ENCODE measurements at regions not wholly inside any gene's neighbourhood (a gene's known extent, or its start where the extent isn't known, plus 50 kb on each side); places are given as distances from the start of the nearest gene placed in this dataset.

DNA sequence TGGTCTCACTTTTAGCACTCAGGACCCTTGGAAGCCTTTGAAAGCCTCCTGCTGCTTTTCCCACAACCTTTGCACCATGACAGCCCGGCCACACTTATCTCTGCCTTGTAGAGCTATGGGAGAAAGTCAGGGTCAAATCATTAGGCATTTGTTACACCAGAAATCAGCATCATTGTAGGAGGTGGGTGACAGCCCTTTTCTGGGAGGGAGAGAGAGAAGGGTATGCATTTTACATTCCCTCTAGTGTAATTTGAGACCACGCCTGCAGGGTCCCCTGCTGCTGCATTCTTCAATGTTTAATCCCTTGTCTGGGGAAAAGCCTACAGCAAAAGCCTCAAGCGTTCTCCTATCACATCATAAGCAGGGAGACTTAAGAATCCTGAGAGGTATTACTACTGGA lies 766.8 kb upstream of the FAM98A start:
- DNase-seq, result no peak

DNA sequence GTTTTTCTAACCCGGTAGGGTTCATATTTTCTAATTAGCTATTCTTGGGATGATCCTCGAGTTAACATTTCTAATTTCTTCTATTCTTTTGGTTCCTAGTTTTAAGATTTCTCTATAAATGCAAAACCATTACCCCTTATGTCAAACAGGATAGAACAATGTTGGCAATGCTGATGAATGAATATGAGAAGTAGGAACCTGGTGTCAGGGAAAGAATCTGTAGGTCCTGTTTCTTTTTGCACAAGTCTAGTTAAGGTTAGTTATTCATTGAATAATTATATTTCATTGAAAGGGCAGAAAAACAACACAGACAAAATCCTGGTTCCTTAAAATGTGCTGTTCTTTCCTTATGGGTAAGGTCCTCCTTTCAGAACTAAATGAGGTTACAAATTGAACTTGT lies 766.4 kb upstream of the FAM98A start:
- DNase-seq, result no peak

DNA sequence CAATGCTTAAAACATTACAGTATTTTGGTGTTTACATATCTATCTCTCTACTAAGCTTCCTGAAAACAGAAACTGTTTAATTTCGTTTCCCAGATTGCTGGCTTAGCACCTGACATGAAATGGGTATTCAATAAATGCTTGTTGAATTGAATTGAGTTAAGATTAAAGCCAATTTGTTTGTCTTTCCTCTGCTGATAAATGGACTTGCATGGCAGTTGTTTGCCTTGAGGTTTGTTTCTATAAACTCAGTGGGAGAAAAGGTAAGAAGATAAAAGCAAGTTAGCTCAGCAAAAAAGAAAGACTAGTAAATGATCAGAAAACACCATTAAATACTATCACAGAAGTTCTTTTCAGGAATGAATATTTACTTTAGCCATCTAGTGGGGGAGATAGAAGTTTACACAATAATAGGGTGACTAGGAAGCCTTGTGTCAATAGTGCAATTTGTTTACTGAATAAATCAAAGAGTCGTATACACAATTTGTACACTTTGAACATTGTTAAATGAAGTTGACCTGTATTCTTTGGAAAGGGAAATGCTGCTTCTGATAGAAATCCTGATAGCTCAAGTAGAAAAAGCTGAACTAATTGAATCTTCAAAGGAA lies 754.5 kb upstream of the FAM98A start:
- DNase-seq, result no peak

DNA sequence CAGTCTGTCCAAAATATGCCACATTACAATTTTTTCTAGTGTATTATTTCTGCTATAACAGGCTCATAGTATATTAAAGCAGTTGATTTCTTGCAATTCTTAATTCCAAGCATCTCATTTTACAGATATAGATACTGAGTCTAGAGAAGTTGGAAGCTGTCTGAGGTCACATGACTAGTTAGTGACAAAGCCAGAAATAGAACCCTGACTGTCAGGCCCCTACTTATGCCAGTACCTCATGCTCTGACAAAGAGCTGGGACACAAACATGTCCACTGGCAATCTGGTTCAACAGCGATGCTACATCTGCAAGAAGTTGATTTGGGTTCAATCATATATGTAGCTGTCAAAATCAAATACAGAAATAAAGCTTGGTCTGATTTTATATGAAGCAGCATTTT lies 750.4 kb upstream of the FAM98A start:
- no peak for DNase-seq

DNA sequence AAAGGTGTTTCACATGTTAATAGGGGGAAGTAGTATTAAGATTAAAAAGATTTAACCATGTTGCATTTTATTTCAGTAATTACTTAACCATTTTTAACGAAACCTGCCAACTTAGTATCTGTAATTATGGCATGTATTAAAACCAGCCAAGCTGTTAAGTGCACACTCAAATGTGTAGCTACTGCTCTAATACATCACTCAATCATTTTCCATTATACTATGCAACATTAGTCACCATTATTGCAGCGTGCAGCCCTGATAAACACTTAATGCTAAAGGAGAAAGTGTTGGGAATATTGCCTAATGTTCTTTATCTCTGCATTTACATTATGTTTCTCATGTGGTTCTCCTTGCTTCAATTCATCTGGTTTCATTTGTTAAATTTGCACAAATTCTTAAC lies 745.9 kb upstream of the FAM98A start:
- DNase-seq, result no peak

DNA sequence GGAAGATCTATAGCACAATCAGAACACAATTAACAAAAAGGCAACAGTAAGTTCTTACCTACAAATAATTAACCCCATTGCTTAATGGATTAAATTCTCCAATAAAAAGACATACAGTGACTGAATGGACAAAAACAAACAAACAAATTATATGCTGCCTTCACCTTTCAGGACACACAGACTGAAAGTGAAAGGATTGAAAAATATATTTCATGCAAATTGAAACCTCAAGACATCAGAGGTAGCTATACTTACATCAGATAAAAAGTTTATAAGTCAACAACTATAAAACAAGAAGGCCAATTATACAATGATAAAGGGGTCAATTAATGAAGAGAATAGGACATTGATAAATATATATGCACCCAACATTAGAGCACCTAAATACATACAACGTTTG lies 741.2 kb upstream of the FAM98A start:
- no peak for DNase-seq

DNA sequence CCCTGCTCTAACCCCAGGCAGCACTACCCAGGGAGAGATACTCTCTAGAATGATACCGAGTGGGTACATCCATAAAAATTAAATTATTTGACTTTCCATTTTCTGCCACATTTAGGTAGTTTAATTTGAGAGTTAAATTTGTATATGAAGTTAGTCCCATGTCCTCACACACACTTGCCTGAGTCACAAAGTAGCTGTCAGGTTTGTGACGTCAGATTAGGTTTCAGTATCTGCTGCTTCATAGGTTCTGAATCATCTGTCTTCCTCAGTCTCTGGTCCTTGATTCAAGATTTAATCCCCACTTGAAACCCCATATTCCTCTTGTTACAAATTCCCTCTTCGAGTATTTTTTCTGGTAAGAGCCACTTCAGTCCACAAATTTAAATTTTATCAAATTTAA lies 738.6 kb upstream of the FAM98A start:
- DNase-seq, result no peak

DNA sequence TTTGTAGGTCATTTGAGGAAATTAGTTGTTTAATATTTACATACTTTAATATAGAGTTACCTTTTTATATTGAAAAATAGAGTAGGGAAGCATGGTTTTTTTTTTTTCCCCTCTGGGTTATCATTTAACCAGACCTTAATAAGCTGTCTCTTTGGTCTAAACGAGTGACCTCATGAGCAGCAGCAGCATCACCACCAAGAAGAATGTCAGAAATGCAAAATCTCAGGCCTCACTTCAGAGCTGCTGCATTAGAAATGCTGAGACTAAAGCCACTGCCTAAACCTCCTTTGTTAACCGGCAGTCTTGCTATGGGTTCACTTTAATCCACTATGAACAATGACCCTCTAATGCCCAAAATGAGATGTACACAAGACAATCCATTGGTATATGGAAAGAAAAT lies 733.7 kb upstream of the FAM98A start:
- DNase-seq, result no peak

DNA sequence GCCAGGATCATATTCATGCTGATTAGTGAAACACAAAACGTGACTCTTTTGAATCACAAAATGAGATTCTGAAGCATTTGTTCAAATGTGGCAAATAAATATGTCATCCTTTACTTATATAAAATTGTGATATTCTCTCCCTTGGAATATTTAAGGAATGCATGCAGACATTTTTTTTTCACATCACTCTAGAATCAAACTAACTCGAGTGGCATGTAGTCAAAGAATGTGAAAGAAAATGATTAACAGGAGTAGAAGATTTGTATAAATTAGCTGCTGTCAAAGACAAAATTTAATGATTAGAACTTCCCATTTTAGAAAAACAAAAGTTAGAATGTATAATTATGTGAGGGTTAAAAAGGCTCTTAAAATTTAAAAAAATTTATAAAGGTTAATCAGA lies 721.0 kb upstream of the FAM98A start:
- no peak for DNase-seq

DNA sequence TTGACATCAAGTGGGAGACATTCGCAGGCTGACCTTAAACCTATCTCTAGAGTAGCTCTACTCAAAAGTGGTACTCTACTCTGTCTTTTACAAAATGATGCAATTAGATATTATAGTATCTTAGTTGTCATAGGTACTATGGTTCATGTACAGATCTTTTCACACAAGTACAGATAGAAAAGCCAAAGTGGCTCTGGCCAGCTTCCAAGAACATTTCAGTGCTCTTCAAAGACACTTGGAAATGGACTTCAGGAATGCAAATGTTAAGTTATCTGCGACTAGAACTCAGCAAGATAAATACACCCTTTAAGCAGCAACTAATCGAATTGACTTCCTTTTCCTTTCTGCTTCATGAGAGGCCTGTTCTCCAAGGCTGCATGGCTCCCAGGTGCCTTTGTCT lies 718.7 kb upstream of the FAM98A start:
- no peak for DNase-seq

DNA sequence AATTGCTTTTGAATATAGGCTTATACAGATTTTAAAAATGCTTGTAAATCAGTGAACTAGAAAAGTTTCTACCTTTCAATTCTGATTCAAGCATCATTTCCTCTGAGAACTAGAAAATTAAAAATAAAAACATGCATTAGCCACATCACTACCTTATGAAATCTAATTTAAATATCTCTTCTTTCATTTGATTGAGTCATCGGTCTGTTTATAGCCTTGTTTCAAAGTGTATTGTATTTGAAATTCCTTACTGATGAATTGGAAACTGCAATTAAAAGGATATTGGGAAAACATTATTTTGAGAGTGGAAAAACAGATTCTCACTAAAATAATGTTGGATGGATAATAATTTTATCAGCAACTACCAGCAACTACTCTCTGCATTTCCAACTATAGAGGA lies 717.7 kb upstream of the FAM98A start:
- DNase-seq, result no peak

DNA sequence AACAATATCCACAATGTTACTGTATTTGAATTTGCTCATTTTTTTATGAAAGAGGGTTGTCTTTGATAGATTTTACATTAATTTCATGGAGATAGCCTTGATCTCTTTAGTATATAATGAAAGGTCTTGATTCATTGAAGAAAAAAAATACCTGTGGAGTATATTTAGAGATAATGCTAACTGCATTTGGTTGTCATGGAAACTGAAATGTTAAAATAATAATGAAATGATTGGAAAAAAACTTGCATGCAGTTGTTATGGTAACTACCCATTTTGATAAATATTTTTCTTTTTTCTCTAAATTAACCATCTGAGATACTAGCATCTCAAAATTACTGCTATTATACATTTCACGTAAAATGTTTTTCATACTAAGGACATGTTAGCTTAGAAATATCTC lies 712.7 kb upstream of the FAM98A start:
- DNase-seq, result no peak

DNA sequence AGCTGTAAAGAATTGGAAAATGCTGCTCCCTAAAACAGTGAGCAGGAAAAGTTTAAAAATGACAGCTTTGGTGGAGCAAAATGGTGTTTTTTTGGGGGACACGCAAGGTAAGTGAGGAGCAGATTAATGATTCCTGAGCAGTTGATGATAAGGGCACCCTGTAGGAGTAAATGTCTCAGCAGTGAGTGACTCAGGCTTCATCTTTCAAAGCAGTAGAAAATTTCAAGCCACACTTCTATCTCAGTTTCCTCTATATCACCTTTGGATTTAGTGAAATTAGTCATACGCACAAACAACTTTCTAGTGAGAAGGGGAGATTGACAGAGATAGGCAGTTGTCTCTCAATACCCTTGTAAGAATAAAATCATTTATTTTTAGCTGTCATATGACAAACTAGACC lies 709.0 kb upstream of the FAM98A start:
- no peak for DNase-seq

DNA sequence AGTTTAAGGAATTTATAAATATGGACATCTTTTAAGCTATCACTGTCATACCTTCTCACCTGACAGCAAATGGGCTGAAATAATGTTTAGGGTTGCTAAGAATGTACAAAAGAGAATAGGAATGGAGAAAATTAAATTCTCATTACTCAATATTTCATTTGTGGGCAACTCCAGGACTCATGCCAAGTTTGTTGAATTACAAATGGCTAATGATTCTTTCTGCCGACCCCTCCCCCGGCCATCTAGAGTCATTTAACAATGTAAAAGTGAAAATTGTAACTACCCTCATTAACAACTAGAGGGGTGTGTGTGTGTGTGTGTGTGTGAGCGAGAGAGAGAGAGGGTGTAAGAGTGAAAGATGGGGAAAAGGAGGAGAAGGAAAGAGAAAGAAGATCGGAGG lies 708.5 kb upstream of the FAM98A start:
- no peak for DNase-seq

DNA sequence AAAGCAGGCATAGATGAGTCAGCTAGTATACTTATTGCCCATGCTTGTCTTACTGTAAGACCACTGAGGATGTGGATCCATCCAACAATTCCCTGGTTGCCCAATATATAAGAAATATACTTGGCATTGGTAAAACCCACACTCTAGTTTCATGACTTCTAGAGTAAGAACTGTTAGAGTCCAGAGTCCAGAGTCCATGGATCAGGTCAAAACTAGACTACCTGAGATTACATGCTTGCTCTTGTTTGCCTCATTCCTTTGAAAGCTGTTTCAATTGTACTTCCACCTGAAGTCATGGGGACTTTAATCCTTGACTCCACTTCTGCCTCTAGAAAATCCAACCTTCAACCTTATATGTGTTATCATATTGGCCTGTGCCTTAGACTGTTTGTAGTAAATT lies 707.6 kb upstream of the FAM98A start:
- DNase-seq, result no peak

DNA sequence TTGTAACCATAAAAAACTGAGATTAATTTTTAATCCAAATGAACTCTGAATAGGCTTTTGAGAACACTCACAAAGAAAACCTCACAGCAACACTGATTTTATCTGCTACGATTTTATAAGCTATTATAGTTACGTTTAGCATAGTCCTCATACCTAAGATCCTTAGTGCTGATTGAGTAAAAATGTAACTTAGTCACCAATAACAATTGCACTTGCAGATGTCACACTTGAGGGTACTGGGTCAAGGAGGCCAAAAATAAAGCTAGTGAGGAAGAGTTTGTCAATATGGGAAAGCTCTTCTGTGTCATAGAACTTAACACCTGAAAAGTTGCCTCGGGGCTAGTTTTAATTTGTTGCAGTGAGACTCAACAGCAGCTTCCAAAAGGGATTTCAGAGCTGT lies 706.5 kb upstream of the FAM98A start:
- no peak for DNase-seq

DNA sequence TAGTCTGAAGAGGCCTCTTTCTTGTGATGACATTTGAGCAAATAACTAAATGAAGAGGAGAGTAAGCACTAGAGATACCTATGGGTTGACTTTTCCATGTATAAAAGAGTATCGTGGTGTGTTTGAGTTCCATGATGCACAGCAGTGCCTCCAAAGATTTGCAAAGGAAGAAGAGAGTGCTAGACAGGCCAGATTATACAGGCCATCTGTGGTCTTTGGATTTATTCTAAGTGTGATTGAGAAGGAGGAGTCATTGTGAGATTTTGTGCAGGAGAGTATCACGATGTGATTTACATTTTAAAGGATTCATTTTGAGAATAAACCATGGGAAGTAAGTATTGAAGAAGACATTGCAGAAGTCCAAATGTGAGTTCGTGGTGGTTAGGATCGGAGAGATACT lies 695.9 kb upstream of the FAM98A start:
- DNase-seq, result no peak

DNA sequence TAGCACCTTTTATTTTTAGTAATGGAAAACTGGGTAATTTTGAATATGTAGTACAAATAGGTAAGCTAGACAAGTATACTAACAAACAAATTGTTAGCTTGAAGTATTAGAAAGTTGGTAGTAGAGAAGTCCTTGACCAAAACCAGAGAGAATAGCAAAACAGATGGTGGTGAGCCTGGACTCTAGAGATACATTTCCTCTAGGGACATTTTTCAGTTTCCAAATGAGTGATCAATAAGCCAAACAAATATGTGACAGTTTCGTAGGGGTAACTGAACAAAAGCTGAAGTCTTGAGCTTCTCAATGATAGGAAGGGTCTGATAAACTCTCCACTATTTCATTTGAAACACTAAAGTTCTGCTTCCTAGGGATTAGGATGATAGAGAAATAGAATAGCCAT lies 692.0 kb upstream of the FAM98A start:
- DNase-seq, result no peak

DNA sequence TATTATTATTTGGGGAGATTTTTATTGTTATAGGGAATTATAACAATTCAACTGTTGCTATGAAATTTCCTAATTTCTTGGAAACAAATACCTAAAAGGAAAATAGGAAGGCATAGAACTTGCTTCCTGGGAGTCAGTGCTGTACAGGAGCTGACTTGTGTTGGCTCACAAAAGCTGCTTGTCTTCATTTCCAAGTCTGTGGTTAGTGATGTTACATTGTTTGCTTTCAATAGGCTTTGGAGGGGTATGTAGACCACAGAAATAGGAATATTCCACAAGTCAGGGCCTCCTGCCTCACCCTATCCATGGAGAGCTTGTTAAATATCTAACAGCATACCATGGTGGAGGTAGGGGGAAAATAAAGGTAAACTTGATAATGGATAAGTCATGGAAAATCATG lies 688.9 kb upstream of the FAM98A start:
- DNase-seq, result no peak

DNA sequence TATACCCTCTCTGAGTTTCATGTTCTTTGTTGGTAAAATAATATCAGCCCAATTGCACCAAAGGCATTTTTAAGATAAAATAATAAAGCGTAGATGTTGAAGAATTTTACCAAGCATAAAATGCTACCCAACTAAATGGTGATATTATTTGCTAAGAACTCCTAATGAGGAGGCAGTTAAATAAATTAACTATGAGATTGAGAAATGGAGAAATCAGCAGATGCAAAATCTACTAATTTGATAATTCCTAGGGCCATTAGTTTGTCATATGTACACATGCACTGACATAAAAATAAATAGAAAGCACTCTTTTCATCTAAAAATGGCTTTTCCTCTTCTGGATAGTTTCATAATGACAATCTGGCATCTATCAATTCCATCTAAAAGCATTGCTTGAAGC lies 681.5 kb upstream of the FAM98A start:
- DNase-seq, result no peak

DNA sequence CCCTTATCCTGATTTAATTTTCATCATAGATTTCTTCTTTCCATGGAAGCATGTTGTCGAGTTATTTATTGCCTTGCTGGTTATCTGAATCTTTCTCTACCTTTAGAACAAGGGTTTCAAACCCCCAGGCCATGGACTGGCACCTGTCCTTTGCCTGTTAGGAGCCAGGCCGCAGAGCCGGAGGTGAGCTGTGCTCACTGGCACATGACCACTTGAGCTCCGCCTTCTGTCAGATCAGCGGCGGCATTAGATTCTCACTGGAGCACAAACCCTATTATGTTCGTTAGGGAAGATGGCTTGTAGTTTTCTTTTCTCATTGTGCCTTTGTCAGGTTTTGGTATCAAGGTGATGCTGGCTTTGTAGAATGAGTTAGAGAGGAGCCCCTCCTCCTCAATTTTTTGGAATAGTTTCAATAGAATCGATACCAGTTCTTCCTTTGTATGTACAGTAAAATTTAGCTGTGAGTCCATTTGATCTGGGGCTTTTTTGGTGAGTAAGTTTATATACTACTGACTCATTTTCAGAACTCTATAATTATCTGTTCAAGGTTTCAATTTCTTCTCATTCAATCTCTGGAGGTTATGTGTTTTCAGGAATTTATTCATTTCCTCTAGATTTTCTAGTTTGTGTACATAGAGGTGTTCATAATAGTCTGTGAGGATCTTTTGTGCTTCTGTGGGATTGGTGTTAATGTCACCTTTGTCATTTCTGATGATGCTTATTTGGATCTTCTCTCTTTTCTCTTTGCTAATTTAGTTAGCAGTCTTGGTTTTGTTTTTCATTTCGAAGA lies 668.0 kb upstream of the FAM98A start:
- peak; percentile 32 for DNase-seq

DNA sequence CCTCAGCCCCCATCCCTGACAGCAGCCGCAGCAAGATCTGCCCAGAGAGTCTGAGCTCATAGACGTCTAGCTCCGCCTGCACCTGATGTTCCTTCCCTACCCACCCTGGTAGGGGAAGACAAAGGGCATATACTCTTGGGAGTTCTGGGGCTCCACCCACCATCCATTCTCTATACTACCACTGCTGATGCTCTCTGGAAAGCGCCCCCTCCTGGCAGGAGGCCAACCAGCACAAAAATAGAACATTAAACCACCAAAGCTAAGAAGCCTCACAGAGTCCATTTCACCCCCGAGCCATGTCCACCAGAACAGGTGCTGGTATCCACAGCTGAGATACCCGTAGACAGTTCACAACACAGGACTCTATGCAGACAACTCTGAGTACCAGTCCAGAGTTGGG lies 662.6 kb upstream of the FAM98A start:
- no peak for DNase-seq

DNA sequence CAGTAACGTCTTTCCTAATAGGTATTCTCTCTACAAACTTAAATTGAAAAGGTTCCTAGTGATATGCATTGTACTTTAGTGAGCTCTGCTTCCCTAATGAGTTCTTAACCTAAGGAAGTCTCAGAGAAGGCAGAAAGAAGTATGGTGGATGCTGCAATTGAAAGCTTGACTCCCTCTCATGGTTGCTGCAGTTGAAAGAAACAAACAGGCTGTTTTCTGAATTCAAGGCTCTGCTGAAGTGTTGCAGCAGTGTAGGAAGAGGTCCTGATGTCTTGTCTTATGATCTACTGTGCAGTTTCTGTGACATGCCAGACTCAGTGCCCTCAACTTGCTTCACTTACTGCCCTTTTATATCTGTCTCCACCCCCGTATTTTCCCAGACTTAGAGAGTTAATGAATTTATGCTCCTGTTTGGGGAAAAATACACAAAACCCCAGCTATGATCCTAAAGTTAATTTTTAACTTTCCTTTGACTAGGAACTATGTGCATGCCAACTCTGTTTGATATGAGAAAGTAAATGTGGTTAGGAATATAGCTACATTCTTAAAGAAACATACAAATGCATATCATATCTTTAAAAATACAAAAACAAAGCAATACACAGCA lies 655.3 kb upstream of the FAM98A start:
- DNase-seq, result no peak

DNA sequence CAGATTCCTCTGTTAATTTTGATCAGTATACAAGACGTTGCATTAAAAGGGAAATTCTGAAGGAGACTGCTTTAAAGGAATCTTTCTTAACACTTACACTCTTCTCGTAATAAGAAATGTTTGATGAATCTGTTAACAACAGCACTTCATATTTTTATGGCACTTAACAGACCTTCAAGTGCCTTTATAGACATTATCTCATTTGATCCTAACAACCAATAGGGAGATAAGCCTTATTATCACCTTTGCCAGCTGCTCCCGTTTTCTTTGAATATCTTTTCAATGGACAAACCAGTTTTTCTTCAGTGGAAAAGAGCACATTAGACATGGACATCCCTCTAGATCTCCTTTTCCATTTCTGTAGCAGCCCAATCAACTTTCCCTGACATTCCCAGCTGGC lies 653.0 kb upstream of the FAM98A start:
- DNase-seq, result no peak

DNA sequence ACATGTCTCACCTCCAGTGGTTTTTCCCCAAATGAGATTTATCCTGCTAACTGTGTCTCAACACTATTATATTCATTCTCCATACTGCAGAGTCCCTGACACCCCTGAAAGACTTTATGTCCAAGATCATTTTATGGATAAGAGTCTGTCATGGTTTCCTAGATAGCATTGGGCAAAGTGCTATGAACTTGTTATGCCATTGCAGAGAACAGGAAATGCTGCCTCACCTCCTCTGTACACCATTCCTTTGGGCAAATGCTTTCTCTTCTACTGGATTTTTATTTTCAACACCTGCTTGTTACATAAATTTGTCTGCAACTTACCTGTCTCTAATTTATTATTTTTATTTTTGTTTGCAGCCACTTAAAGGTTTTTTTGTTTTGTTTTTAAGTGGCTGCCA lies 652.5 kb upstream of the FAM98A start:
- DNase-seq, result no peak
